GM12873 (cell line): ENCODE measurements at regions not wholly inside any gene's neighbourhood (a gene's known extent, or its start where the extent isn't known, plus 50 kb on each side); places are given as distances from the start of the nearest gene placed in this dataset.

Experiments used
- TF ChIP-seq, protein P1 (sequence below): IDR thresholded peaks from 2 replicates; pipeline ENCODE4 v1.5.1; 2012; ENCODE audit warnings: low read depth, mild to moderate bottlenecking, moderate library complexity, low read length, control low read depth; ENCODE audit not compliant: insufficient read depth; ENCODE audit errors: missing control alignments

DNA sequence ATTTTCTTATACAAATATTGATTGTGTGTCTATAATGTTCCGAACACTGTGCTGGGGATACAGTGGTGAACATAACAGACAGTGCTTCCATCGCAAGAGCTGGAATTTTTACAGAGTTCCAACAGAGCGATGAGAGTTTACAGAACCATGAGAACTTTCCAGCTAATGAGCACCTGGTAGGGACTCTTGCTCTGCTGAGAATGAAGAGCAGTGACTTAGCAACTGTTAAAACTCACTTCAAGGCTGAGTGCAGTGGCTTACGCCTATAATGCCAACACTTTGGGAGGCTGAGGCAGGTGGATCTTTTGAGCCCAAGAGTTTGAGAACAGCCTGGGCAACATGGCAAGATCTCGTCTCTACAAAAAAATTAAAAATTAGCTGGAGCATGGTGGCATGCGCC, 113.8 kb upstream of the DIO2 start:
- TF ChIP-seq, protein P1, sequence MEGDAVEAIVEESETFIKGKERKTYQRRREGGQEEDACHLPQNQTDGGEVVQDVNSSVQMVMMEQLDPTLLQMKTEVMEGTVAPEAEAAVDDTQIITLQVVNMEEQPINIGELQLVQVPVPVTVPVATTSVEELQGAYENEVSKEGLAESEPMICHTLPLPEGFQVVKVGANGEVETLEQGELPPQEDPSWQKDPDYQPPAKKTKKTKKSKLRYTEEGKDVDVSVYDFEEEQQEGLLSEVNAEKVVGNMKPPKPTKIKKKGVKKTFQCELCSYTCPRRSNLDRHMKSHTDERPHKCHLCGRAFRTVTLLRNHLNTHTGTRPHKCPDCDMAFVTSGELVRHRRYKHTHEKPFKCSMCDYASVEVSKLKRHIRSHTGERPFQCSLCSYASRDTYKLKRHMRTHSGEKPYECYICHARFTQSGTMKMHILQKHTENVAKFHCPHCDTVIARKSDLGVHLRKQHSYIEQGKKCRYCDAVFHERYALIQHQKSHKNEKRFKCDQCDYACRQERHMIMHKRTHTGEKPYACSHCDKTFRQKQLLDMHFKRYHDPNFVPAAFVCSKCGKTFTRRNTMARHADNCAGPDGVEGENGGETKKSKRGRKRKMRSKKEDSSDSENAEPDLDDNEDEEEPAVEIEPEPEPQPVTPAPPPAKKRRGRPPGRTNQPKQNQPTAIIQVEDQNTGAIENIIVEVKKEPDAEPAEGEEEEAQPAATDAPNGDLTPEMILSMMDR = no peak

DNA sequence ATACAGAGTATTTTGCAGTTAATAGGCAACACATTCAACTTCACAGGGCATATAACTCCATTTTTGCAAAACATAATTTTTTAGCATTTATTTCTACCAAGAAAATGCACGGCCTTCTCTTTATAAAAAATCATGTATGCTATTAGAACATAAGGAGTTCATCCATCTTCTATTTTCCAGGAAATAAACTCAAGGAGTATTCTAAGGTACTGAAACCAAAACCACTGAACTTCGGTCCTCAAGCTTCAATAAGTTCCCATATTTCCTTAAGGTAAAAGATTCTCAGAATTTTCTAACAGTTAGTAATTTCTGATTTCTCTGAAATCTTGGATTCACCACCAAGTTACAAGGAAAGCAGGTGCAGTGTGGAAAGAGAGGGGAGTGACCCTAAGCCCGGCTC, 113.3 kb upstream of the DIO2 start:
- TF ChIP-seq, protein P1 = no peak

DNA sequence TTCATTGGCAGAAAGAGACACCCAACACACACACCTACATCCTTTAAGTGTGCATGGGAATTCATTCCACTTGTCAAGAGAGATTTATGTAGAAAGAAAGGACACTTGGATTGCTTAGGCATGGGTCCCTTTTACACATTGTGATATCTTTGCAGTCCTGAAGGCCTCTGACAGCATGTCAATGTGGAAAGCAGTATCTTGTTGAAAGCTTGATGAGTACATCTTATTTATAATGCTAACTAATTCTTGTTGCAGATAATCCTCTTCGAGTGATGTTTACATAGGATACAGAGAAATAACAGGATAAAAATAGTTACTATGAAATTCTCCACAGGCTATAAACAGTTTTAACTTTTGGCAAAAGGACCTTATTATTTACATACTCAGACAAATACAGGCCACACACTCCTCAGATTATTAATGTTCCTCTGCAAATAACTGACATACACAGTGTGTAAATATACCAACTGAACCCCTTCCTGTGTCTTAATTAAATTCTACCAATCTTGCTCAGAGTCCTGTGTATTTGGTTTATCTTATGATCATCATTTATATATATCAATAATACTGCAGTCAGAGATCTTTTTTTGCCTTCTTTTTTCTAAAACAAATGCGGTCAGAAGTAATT, 111.8 kb upstream of the DIO2 start:
- TF ChIP-seq, protein P1 = no peak

DNA sequence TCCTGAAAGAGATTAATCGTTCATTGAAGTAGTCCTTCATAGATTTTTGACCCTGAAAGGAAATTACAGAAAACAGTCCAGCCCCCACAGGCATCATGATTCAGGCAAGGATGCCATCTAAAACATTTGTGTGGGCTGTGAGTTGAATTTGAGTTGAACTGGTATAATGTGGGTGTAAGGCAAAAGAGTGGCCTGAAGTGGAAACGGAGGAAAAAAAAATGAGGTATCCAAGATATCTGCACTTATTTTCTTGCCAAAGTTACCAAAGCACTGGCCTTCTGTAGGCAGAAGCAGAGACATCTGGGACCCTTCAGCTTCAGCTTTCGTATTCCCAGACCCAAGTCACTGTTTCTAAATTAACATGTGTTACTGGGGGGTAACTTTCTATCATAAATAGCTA, 105.1 kb upstream of the DIO2 start:
- TF ChIP-seq, protein P1 = no peak

DNA sequence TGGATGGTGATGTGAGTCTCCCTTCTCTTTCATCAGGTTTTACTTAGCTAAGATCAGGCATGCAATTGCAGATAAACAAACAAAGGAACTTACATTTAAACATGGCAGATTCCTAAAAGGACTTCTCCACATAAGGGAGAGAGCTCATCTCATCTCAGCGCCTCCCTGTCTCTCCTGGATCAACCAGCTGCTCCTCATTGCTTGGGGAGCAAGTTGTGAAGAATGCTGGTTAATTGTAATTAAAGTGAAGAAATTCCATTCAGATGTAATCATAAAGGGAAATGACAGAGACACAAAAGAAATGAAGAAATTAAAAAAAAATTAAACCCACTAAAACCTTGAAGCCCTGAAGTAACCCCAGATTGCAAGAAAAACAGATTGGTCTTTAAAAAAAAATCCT, 104.4 kb upstream of the DIO2 start:
- TF ChIP-seq, protein P1 = no peak

DNA sequence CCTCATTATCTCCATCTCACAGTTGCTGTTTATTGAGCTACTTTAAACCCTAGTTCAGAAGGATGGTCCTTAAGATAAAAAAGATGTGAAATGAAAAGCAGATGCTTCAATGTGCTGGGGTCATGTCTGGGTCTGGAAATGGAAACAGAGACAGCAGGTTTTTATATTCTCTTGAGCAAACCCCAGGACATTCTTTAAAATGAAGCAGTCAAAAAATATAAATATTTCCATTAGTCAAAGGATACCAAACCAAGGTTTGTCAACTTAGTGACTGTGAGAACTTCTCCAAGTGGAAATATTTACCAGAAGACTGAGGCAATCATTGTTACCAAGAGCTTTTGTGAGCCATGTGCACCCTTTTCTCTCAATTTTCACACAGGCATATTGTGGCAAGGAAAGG, 102.5 kb upstream of the DIO2 start:
- TF ChIP-seq, protein P1 = no peak

DNA sequence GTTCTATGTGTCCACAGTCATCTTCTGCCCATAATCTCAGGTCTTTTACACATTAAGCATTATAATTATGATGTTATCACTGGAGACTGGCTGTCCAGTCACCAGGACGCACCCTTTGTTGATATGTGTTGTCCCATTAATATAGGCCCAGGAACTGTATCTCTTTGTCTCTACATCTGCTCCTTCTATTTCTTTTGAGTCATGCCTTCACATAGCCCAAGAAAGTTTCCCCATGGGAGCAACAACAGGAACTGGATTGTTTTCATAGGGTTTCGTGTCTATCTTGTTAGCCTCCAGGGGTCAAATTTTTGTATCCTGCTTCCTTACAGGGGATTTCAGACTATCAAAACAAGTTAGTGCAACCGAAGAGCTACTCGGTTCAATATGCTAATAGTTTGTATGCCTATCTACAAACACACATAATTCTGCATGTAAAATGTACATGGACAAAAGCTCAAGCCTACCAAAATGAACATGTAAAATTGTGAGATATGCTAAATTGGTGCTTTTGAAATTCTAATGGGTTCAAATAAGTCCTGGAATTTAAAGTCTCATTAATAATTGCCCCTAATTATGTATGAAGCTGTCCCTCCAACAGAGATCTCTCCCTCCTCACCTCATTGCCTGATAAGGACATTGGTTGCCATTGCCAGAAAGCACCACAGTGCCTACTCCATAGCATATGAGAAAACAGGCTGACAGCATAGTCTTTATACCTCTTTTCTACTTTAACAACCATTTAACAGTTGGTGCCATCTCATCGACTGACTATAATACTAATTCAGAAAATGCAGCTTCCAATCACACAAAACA, 99.8 kb upstream of the DIO2 start:
- TF ChIP-seq, protein P1 = no peak
